ENCODE measurements at regions not wholly inside any gene's neighbourhood (a gene's known extent, or its start where the extent isn't known, plus 50 kb on each side); places are given as distances from the start of the nearest gene placed in this dataset.

GRCh38 chr18:73708591-73708990, 439.0 kb downstream of the FBXO15 start:
- DNase-seq (ENCODE audit: low spot score) = no peak

More at GRCh38 chr18:73708591-73708990, 439.0 kb downstream of the FBXO15 start:
- Mint-ChIP-seq H3K4me3 (no peak overlapping the region), H3K27me3 (ENCODE audit: insufficient read depth, low read depth, poor library complexity) (no peaks in the 10 kb centered on the region), H3K27ac (no peak overlapping the region), H3K36me3 (ENCODE audit: low read depth) (no peaks in the 10 kb centered on the region), H3K4me1 (no peaks in the 10 kb centered on the region; the same call in 2 of the 3 replicates), H3K9me3 (no peaks in the 10 kb centered on the region)
- no peaks in the 10 kb centered on the region for H3K27me3 ChIP-seq (ENCODE audit: insufficient read depth)
- no peaks in the 10 kb centered on the region for H3K4me1 ChIP-seq (ENCODE audit: insufficient read depth)
- H4K20me1 ChIP-seq (replicated peaks; ENCODE audit: insufficient read depth) = no peaks in the 10 kb centered on the region
- ATAC-seq = no peak
- H3K36me3 ChIP-seq (ENCODE audit: insufficient read depth) = no peaks in the 10 kb centered on the region
- no peak for TF ChIP-seq NANOG (IDR thresholded peaks at IDR 0.05; ENCODE audit: borderline replicate concordance)
- no peak for TF ChIP-seq ZNF462 (CRISPR knock-in tag; IDR thresholded peaks at IDR 0.05)
- TF ChIP-seq POLR2AphosphoS5 (IDR thresholded peaks at IDR 0.05; ENCODE audit: low read depth) = no peak
- no peak for TF ChIP-seq JUNB (IDR thresholded peaks at IDR 0.05; ENCODE audit: unreplicated experiment)
- no peak for TF ChIP-seq ETS1 (IDR thresholded peaks at IDR 0.05)
- TF ChIP-seq ZNF331 (CRISPR knock-in tag; IDR thresholded peaks at IDR 0.05; ENCODE audit: low read depth) = no peak
- TF ChIP-seq EZH2 (IDR thresholded peaks at IDR 0.05; ENCODE audit: low read depth, unreplicated experiment) = no peak
- TF ChIP-seq REST (IDR thresholded peaks at IDR 0.05; ENCODE audit: unreplicated experiment) = no peak
- TF ChIP-seq CREB1 (CRISPR knock-in tag; IDR thresholded peaks at IDR 0.05; ENCODE audit: low read depth) = no peak
- no peak for TF ChIP-seq STAT1 (IDR thresholded peaks at IDR 0.05; ENCODE audit: unreplicated experiment)
- TF ChIP-seq CTCF (conservative IDR thresholded peaks at IDR 0.05; ENCODE audit: low read depth in 2 of 2) = no peak
- no peak for TF ChIP-seq ZNF114 (CRISPR knock-in tag; IDR thresholded peaks at IDR 0.05)
- no peak for TF ChIP-seq EZH2phosphoT487 (IDR thresholded peaks at IDR 0.05; ENCODE audit: unreplicated experiment)
- H3K4me3 ChIP-seq = no peak overlapping the region
- no peaks in the 10 kb centered on the region for H3F3A ChIP-seq (replicated peaks; ENCODE audit: low read depth)
- peaks cover 5% of the 10 kb centered on the region for H3K9me2 ChIP-seq (ENCODE audit: insufficient read depth)
- H3K4me2 ChIP-seq = no peak overlapping the region
- no peak overlapping the region for H3K27ac ChIP-seq (ENCODE audit: low read depth)
- H3K79me2 ChIP-seq (replicated peaks; ENCODE audit: insufficient read depth) = no peaks in the 10 kb centered on the region
- no peak overlapping the region for H2AFZ ChIP-seq

Data from GM23338 (cell line).